Nephron (organoid): ENCODE measurements at regions not wholly inside any gene's neighbourhood (a gene's known extent, or its start where the extent isn't known, plus 50 kb on each side); places are given as distances from the start of the nearest gene placed in this dataset.

Experiments
- H3K27ac Mint-ChIP-seq, 3 experiments: 2 replicates each; pipeline ENCODE4 v1.8.0; 2020; ENCODE audit warnings: mixed read lengths in 3 of 3, mild to moderate bottlenecking in 2 of 3, moderate library complexity in 1 of 3
- H3K27me3 Mint-ChIP-seq: 2 replicates; pipeline ENCODE4 v1.8.0; 2021; ENCODE audit warnings: low read depth, mild to moderate bottlenecking, moderate library complexity, mixed read lengths
- H3K36me3 Mint-ChIP-seq: 2 replicates; pipeline ENCODE4 v1.8.0; 2020; ENCODE audit warnings: low read depth, mixed read lengths
- H3K4me1 Mint-ChIP-seq: 2 replicates; pipeline ENCODE4 v1.8.0; 2020; ENCODE audit warnings: mixed read lengths
- H3K4me3 Mint-ChIP-seq, 3 experiments: 2 replicates each; pipeline ENCODE4 v1.8.0; 2020; ENCODE audit warnings: mild to moderate bottlenecking in 3 of 3, mixed read lengths in 3 of 3, moderate library complexity in 2 of 3
- H3K9me3 Mint-ChIP-seq: 2 replicates; pipeline ENCODE4 v1.8.0; 2020; ENCODE audit warnings: mixed read lengths
- CTCF ChIP-seq, 3 experiments: fragments of 200-600 bp; sonication (generic); IDR thresholded peaks; one replicate each; pipeline ENCODE4 v1.5.0; 2021; ENCODE audit warnings: antibody characterized with exemption in 3 of 3; ENCODE audit not compliant: unreplicated experiment in 3 of 3

- Mint-ChIP-seq H3K27ac (no peak overlapping the region), H3K36me3 (no peaks in the 10 kb centered on the region), H3K4me1 (no peaks in the 10 kb centered on the region), H3K9me3 (no peaks in the 10 kb centered on the region), H3K4me3 (no peak overlapping the region), H3K27me3 (peaks cover 6% of the 10 kb centered on the region)
- TF ChIP-seq CTCF (IDR thresholded peaks at IDR 0.05; ENCODE audit: unreplicated experiment in 3 of 3): no peak
These were observed 163.4 kb upstream of the BDNF start for GRCh38 chr11:27863637-27864036.

- TF ChIP-seq CTCF (IDR thresholded peaks at IDR 0.05; ENCODE audit: unreplicated experiment in 3 of 3): no peak
- Mint-ChIP-seq H3K27ac (no peak overlapping the region), H3K9me3 (no peaks in the 10 kb centered on the region), H3K36me3 (no peaks in the 10 kb centered on the region), H3K4me3 (no peak overlapping the region), H3K4me1 (no peaks in the 10 kb centered on the region), H3K27me3 (peaks cover 3% of the 10 kb centered on the region)
These were observed 161.6 kb upstream of the BDNF start for GRCh38 chr11:27861706-27862430.

GRCh38 chr11:27860811-27861210, 160.6 kb upstream of the BDNF start:
- Mint-ChIP-seq H3K27me3 (peaks cover 3% of the 10 kb centered on the region), H3K36me3 (no peaks in the 10 kb centered on the region), H3K4me1 (no peaks in the 10 kb centered on the region), H3K4me3 (no peak overlapping the region), H3K9me3 (no peaks in the 10 kb centered on the region), H3K27ac (no peak overlapping the region)
- TF ChIP-seq CTCF (IDR thresholded peaks at IDR 0.05; ENCODE audit: unreplicated experiment in 3 of 3): no peak

GRCh38 chr11:27858866-27859265, 158.6 kb upstream of the BDNF start:
- H3K27ac Mint-ChIP-seq: no peak overlapping the region
- no peaks in the 10 kb centered on the region for H3K9me3 Mint-ChIP-seq
- H3K4me3 Mint-ChIP-seq: no peak overlapping the region
- no peaks in the 10 kb centered on the region for H3K4me1 Mint-ChIP-seq
- H3K27me3 Mint-ChIP-seq: no peaks in the 10 kb centered on the region
- TF ChIP-seq CTCF (IDR thresholded peaks at IDR 0.05; ENCODE audit: unreplicated experiment in 3 of 3): no peak
- no peaks in the 10 kb centered on the region for H3K36me3 Mint-ChIP-seq

GRCh38 chr11:27857588-27857987, 157.3 kb upstream of the BDNF start:
- Mint-ChIP-seq H3K27ac (no peak overlapping the region), H3K9me3 (no peaks in the 10 kb centered on the region), H3K4me3 (no peak overlapping the region), H3K27me3 (no peaks in the 10 kb centered on the region), H3K36me3 (no peaks in the 10 kb centered on the region), H3K4me1 (no peaks in the 10 kb centered on the region)
- no peak for TF ChIP-seq CTCF (IDR thresholded peaks at IDR 0.05; ENCODE audit: unreplicated experiment in 3 of 3)

- H3K27ac Mint-ChIP-seq: no peak overlapping the region
- peaks cover 3% of the 10 kb centered on the region for H3K9me3 Mint-ChIP-seq
- no peak for TF ChIP-seq CTCF (IDR thresholded peaks at IDR 0.05; ENCODE audit: unreplicated experiment in 3 of 3)
- no peaks in the 10 kb centered on the region for H3K27me3 Mint-ChIP-seq
- no peak overlapping the region for H3K4me3 Mint-ChIP-seq
- H3K4me1 Mint-ChIP-seq: no peaks in the 10 kb centered on the region
- no peaks in the 10 kb centered on the region for H3K36me3 Mint-ChIP-seq
These were observed 156.8 kb upstream of the BDNF start for GRCh38 chr11:27857014-27857413.
